Activated CD8-positive, alpha-beta T cell treated with anti-CD3 and anti-CD28 coated beads for 36 hours (primary cell): ENCODE measurements at regions not wholly inside any gene's neighbourhood (a gene's known extent, or its start where the extent isn't known, plus 50 kb on each side); places are given as distances from the start of the nearest gene placed in this dataset.

Experiments used
- ATAC-seq: fragments of 200-7000 bp; cut with Tn5 transposase; one replicate; pipeline ENCODE4 v1.10.0; 2021; ENCODE audit warnings: mild to moderate bottlenecking, moderate library complexity
- CTCF ChIA-PET: fragments of 350-600 bp; sonication (Branson Sonifier 250); formaldehyde crosslinking; loops from one replicate; lab custom pipeline; 2021; ENCODE audit warnings: antibody characterized with exemption; lab: Charles Lee
- POLR2A ChIA-PET: fragments of 350-600 bp; sonication (Branson Sonifier 250); formaldehyde crosslinking; loops from one replicate; lab custom pipeline; 2021; ENCODE audit warnings: antibody characterized with exemption; lab: Charles Lee
- DNase-seq: peaks from one replicate; pipeline ENCODE4 v3.0.0-alpha.2; 2020
- H3K27ac Mint-ChIP-seq: one replicate; pipeline ENCODE4 v1.8.0; 2021; ENCODE audit warnings: mild to moderate bottlenecking, mixed read lengths
- H3K27me3 Mint-ChIP-seq: one replicate; pipeline ENCODE4 v1.8.0; 2021; ENCODE audit warnings: mixed read lengths
- H3K36me3 Mint-ChIP-seq: one replicate; pipeline ENCODE4 v1.8.0; 2021; ENCODE audit warnings: low read depth, mixed read lengths
- H3K4me1 Mint-ChIP-seq: one replicate; pipeline ENCODE4 v1.8.0; 2021; ENCODE audit warnings: low read depth, mixed read lengths
- H3K4me3 Mint-ChIP-seq: one replicate; pipeline ENCODE4 v1.8.0; 2021; ENCODE audit warnings: mild to moderate bottlenecking, moderate library complexity, mixed read lengths
- H3K9me3 Mint-ChIP-seq: one replicate; pipeline ENCODE4 v1.8.0; 2021; ENCODE audit warnings: mixed read lengths
- CTCF ChIP-seq: fragments of 200-600 bp; IDR thresholded peaks from one replicate; pipeline ENCODE4 v1.8.0; 2022; ENCODE audit warnings: antibody characterized with exemption, mild to moderate bottlenecking
- intact Hi-C: fragments of 100-400 bp; cut with micrococcal nuclease; formaldehyde crosslinking; loops from one replicate; pipeline ENCODE4 v1.10.0; 2022

GRCh38 chr10:88130912-88131311 is 267.5 kb downstream of the PTEN start:
- ATAC-seq (no peak), DNase-seq (peak; percentile 13)
- intact Hi-C loops: no loop called here
- ChIA-PET POLR2A (no interaction called here), CTCF (interaction anchor here (2.3 kb wide), 1 partner anchor 14 kb away, joined by 5 read pairs; no protein-coding TSS in a partner anchor)
- Mint-ChIP-seq H3K4me3 (no peak overlapping the region), H3K36me3 (no peaks in the 10 kb centered on the region), H3K4me1 (peaks cover 4% of the 10 kb centered on the region), H3K9me3 (no peaks in the 10 kb centered on the region), H3K27me3 (no peaks in the 10 kb centered on the region), H3K27ac (no peak overlapping the region)
- no peak for TF ChIP-seq CTCF

GRCh38 chr10:88131511-88132139 is 268.2 kb downstream of the PTEN start:
- ChIA-PET CTCF (interaction anchor here (2.3 kb wide), 1 partner anchor 14 kb away, joined by 5 read pairs; no protein-coding TSS in a partner anchor), POLR2A (no interaction called here)
- Mint-ChIP-seq H3K4me1 (peaks cover 4% of the 10 kb centered on the region), H3K36me3 (no peaks in the 10 kb centered on the region), H3K4me3 (no peak overlapping the region), H3K27ac (no peak overlapping the region), H3K9me3 (no peaks in the 10 kb centered on the region), H3K27me3 (no peaks in the 10 kb centered on the region)
- ATAC-seq (no peak), DNase-seq (no peak)
- intact Hi-C loops: no loop called here
- TF ChIP-seq CTCF: no peak

- ChIA-PET POLR2A (no interaction called here), CTCF (no interaction called here)
- no peak for DNase-seq
- intact Hi-C loops: no loop called here
- Mint-ChIP-seq H3K9me3 (no peaks in the 10 kb centered on the region), H3K36me3 (no peaks in the 10 kb centered on the region), H3K27me3 (no peaks in the 10 kb centered on the region), H3K4me1 (peaks cover 19% of the 10 kb centered on the region), H3K4me3 (no peak overlapping the region), H3K27ac (no peak overlapping the region)
- ATAC-seq: no peak
- TF ChIP-seq CTCF: no peak
These were observed 273.3 kb downstream of the PTEN start for GRCh38 chr10:88136712-88137111.

GRCh38 chr10:88138319-88138848 is 275.0 kb downstream of the PTEN start:
- ChIA-PET POLR2A (no interaction called here), CTCF (interaction anchor here (1.1 kb wide), 3 partner anchors 20 to 288 kb away, joined by 3 to 4 read pairs (median 3); no protein-coding TSS in a partner anchor)
- Mint-ChIP-seq H3K27ac (peak overlapping the region; percentile 35), H3K4me1 (peaks cover 19% of the 10 kb centered on the region), H3K27me3 (no peaks in the 10 kb centered on the region), H3K9me3 (no peaks in the 10 kb centered on the region), H3K4me3 (no peak overlapping the region), H3K36me3 (no peaks in the 10 kb centered on the region)
- intact Hi-C loops: no loop called here
- no peak for TF ChIP-seq CTCF
- no peak for DNase-seq
- peak; percentile 97 for ATAC-seq

GRCh38 chr10:88147000-88147798 is 283.8 kb downstream of the PTEN start:
- Mint-ChIP-seq H3K4me1 (peaks cover 3% of the 10 kb centered on the region), H3K27me3 (no peaks in the 10 kb centered on the region), H3K27ac (no peak overlapping the region), H3K36me3 (peaks cover 1% of the 10 kb centered on the region), H3K4me3 (no peak overlapping the region), H3K9me3 (peaks cover 2% of the 10 kb centered on the region)
- intact Hi-C loops: no loop called here
- DNase-seq (no peak), ATAC-seq (no peak)
- no peak for TF ChIP-seq CTCF
- ChIA-PET CTCF (no interaction called here), POLR2A (no interaction called here)
